ENCODE measurements at regions not wholly inside any gene's neighbourhood (a gene's known extent, or its start where the extent isn't known, plus 50 kb on each side); places are given as distances from the start of the nearest gene placed in this dataset.

DNA sequence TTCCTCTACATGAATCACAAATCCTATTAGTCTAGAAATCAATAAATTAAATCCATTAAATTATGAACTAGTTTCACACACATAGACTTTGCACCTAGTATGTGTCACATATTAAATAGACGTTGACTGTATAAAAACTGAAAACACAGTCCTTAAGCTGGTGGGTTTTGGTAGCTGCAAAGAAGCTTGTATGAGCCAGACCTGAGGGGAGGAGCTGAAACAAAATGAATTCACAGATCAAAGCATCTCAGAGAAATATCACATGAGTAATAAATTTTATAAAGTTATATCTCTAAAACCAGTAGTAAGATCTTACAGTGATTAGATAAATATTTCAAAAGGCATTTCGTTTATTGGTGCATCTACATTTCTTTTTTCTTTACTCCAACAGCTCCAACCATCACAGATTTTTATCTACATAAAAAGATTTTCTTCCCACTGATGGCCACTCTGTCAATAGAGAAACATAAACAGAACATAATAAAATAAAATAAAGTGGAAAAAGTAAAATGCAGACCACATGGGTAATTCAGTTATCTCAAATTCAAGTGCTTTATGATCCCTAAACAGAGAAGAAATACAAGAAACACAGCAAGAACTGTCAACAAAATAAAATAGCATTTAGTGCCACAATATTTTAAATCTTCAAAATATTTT, 420.0 kb upstream of the CYRIA start:
- no peaks in the 10 kb centered on the region for H3K36me3 ChIP-seq
- H3K4me3 ChIP-seq: no peak overlapping the region
- no peak overlapping the region for H3K27ac ChIP-seq
- peaks cover 0 to 5% (median 2%) of the 10 kb centered on the region in 11 experiments; a peak in 11 of 22 replicates for H3K9me3 ChIP-seq (replicated peaks in 1 of 11)
- no peak for TF ChIP-seq Cebpa-rat (IDR thresholded peaks at IDR 0.05)
- H3K4me2 ChIP-seq: no peak overlapping the region
- peaks cover 0 to 5% (median 0%) of the 10 kb centered on the region in 10 experiments; a peak in 1 of 20 replicates for H3K4me1 ChIP-seq
- H3K27me3 ChIP-seq: no peaks in the 10 kb centered on the region
- H3K9ac ChIP-seq: no peak overlapping the region
- H4K20me1 ChIP-seq: no peaks in the 10 kb centered on the region

DNA sequence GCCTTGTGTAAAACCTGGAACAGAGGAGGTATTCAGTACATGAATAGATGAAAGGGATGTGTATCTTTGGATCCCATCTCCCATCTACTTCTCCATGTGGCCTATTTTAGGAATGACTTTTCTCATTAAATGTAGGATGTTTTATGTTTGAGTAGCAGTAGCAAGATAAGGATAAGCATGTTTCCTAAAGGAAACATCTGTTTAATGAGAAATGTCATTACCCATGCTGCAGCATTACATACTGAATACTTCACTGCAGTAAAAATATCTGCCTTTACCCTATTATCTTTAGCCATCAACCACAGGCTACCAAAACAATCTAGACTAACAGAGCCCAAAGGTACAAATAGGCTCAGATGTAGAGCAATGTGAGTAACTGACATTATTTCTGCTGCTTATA, 419.2 kb upstream of the CYRIA start:
- peaks cover 0 to 5% (median 0%) of the 10 kb centered on the region in 10 experiments; a peak in 1 of 20 replicates for H3K4me1 ChIP-seq
- no peak overlapping the region for H3K4me2 ChIP-seq
- H3K27ac ChIP-seq: no peak overlapping the region
- H3K36me3 ChIP-seq: 0 out of 22 replicates have a peak, but pooled peaks cover 0 to under 1% (median 0%) of the 10 kb centered on the region in 11 experiments
- no peaks in the 10 kb centered on the region for H4K20me1 ChIP-seq
- no peak overlapping the region for H3K9ac ChIP-seq
- H3K4me3 ChIP-seq: no peak overlapping the region
- H3K9me3 ChIP-seq (replicated peaks in 1 of 11): peaks cover 7 to 13% (median 10%) of the 10 kb centered on the region in 11 experiments
- TF ChIP-seq Cebpa-rat (IDR thresholded peaks at IDR 0.05): no peak
- H3K27me3 ChIP-seq: no peaks in the 10 kb centered on the region

DNA sequence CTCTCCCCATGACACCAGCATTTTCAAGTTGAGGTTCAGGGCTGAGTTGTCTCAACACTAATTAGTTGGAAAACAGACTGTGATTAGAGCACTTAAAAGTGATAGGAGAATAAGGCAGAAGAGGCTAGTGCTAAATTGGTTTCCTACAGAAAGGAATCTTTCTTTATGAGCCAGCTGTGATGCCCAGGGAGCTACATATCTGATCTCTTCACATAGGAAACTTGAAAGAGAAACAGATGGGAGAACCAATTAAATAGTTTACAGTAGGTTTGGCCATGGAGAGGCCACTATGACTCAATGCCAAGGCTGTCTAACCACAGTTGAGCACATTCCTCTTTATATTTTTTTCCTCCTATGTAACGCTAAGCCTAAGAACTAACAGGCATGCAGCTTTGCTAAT, 418.3 kb upstream of the CYRIA start:
- Histone ChIP-seq H3K36me3 (peaks cover 0 to 4% (median 0%) of the 10 kb centered on the region in 11 experiments; a peak in 1 of 22 replicates), H3K4me2 (no peak overlapping the region), H3K4me1 (peaks cover 0 to 5% (median 0%) of the 10 kb centered on the region in 10 experiments; a peak in 1 of 20 replicates), H3K27ac (no peak overlapping the region), H3K4me3 (no peak overlapping the region), H3K27me3 (no peaks in the 10 kb centered on the region), H4K20me1 (no peaks in the 10 kb centered on the region), H3K9ac (no peak overlapping the region), H3K9me3 (replicated peaks in 1 of 11) (peaks cover 17 to 23% (median 20%) of the 10 kb centered on the region in 11 experiments)
- no peak for TF ChIP-seq Cebpa-rat (IDR thresholded peaks at IDR 0.05)

DNA sequence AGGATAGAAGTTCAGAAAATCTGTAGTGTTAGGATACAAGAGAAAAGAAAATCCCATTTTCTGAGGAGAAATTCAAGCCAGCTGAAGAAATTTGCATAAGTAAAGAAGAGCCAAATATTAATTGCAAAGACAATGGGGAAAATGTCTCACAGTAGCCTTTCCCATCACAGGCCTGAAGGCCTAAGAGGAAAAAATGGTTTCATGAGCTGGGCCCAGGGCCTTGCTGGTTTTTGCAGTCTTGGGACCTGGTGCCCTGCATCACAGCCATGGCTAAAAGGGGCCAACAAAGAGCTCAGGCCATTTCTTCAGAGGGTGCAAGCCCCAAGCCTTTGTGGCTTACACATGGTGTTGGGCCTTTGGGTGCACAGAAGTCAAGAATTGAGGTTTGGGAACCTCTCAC, 413.6 kb upstream of the CYRIA start:
- Histone ChIP-seq H3K4me3 (peak overlapping the region in 1 of 10 experiments; percentile 11; a peak in 1 of 20 replicates), H3K27ac (no peak overlapping the region), H3K27me3 (no peaks in the 10 kb centered on the region), H3K9me3 (replicated peaks in 1 of 11) (peaks cover 29 to 38% (median 34%) of the 10 kb centered on the region in 11 experiments), H3K36me3 (peaks cover 0 to 4% (median 0%) of the 10 kb centered on the region in 11 experiments; a peak in 1 of 22 replicates), H3K4me2 (no peak overlapping the region), H3K4me1 (no peaks in the 10 kb centered on the region), H3K9ac (no peak overlapping the region), H4K20me1 (no peaks in the 10 kb centered on the region)
- no peak for TF ChIP-seq Cebpa-rat (IDR thresholded peaks at IDR 0.05)

DNA sequence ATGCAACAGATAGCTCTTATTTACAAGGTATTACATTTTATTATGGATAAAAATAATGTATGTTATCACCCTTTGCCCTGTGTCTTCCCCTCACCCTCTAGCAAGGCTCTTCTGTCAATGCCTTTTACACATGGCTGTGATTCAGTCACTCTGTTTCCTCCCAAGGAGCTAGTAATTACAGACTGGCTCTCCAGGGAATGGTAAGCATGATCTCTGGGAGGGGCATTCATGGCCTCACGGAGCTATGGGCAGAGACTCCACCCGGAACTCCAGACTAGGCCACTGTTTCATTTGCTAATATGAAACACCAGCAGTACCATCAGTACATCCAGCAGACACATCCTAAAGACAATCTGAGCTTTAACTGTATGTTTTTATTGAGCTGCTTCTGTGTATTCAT, 410.9 kb upstream of the CYRIA start:
- Histone ChIP-seq H3K4me1 (no peaks in the 10 kb centered on the region), H3K27ac (no peak overlapping the region), H4K20me1 (no peaks in the 10 kb centered on the region), H3K4me2 (no peak overlapping the region), H3K4me3 (no peak overlapping the region), H3K27me3 (no peaks in the 10 kb centered on the region), H3K9ac (no peak overlapping the region), H3K36me3 (peaks cover 0 to 4% (median 0%) of the 10 kb centered on the region in 11 experiments; a peak in 1 of 22 replicates), H3K9me3 (replicated peaks in 1 of 11) (peaks cover 33 to 43% (median 35%) of the 10 kb centered on the region in 11 experiments)
- TF ChIP-seq Cebpa-rat (IDR thresholded peaks at IDR 0.05): no peak

DNA sequence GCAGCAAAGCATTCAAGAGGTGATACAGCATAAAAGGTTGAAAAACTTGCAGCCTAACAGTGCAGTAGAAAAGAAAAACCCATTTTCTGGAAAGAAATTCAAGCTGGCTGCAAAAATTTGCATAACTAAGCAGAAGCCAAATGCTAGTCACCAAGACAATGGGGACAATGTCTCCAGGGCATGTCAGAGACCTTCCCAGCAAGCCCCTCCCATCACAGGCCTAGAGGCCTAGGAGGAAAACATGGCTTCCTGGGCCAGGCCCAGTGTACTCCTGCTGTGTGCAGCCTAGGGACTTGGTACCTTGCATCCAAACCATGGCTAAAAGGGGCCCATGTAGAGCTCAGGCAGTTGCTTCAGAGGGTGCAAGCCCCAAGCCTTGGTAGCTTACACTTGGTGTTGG, 405.1 kb upstream of the CYRIA start:
- Histone ChIP-seq H3K4me1 (no peaks in the 10 kb centered on the region), H3K27me3 (no peaks in the 10 kb centered on the region), H3K4me3 (no peak overlapping the region), H3K27ac (no peak overlapping the region), H3K9ac (no peak overlapping the region), H4K20me1 (no peaks in the 10 kb centered on the region), H3K36me3 (no peaks in the 10 kb centered on the region), H3K9me3 (replicated peaks in 1 of 11) (peaks cover 8 to 21% (median 13%) of the 10 kb centered on the region in 11 experiments; a peak in 19 of 22 replicates), H3K4me2 (no peak overlapping the region)
- no peak for TF ChIP-seq Cebpa-rat (IDR thresholded peaks at IDR 0.05)

DNA sequence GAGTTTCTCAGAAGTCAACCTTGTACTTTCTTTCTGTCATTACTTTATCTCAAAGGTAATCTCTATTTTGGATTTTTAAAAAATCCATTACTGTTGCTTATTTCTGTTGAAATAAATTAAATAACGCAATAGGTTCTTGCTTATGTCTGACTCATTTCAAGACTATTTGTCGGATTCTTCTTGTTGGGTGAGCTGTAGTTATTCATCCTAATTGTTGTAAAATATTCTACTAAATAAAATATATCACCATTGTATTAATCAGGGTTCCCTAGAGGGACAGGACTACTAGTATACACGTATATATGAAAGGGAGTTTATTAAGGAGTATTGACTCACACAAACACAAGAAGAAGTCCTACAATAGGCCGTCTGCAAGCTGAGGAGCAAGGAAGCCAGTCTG, 403.9 kb upstream of the CYRIA start:
- Histone ChIP-seq H3K9ac (no peak overlapping the region), H3K27ac (no peak overlapping the region), H3K4me1 (no peaks in the 10 kb centered on the region), H3K36me3 (no peaks in the 10 kb centered on the region), H3K27me3 (no peaks in the 10 kb centered on the region), H4K20me1 (no peaks in the 10 kb centered on the region), H3K4me2 (no peak overlapping the region), H3K4me3 (no peak overlapping the region), H3K9me3 (replicated peaks in 1 of 11) (peaks cover 8 to 21% (median 13%) of the 10 kb centered on the region in 11 experiments; a peak in 19 of 22 replicates)
- no peak for TF ChIP-seq Cebpa-rat (IDR thresholded peaks at IDR 0.05)

DNA sequence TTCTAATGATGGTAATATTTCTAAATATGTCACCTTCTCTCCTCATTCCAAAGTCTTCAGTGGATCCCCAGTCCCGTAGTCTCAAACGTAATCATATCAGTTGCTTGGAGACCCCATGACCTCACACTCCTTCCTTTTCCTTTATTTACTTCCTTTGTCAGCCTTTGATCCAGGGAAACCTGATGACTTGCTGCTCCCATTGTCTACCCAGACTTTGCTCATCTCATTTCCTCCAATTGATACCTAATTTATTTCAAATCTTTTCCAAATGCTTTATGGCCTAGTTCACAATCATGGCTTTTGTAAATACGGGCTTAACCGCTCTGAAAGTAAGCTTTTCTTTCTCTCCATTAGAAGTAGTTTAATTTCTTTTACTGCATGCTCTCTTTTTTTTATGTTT, 402.4 kb upstream of the CYRIA start:
- no peaks in the 10 kb centered on the region for H3K4me1 ChIP-seq
- H3K9ac ChIP-seq: no peak overlapping the region
- H3K4me3 ChIP-seq: no peak overlapping the region
- no peaks in the 10 kb centered on the region for H3K27me3 ChIP-seq
- peaks cover 8 to 21% (median 13%) of the 10 kb centered on the region in 11 experiments; a peak in 19 of 22 replicates for H3K9me3 ChIP-seq (replicated peaks in 1 of 11)
- no peak overlapping the region for H3K27ac ChIP-seq
- no peaks in the 10 kb centered on the region for H3K36me3 ChIP-seq
- H3K4me2 ChIP-seq: no peak overlapping the region
- no peak for TF ChIP-seq Cebpa-rat (IDR thresholded peaks at IDR 0.05)
- no peaks in the 10 kb centered on the region for H4K20me1 ChIP-seq

DNA sequence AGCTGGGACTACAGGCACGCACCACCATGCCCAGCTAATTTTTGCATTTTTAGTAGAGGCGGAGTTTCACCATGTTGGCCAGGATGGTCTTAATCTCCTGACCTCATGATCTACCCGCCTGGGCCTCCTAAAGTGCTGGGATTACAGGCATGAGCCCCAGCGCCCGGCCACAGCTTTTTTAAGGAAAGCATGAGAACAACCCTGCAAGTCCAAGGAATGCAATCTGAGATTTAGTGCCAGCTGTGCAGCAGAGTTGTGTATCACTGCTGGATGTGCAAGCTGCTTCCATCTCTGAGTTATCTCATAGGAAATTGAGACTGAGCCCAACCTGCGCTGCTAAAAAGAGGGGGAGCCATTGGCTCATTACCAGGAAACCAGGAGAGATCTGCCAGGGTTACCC, 399.9 kb upstream of the CYRIA start:
- Histone ChIP-seq H4K20me1 (no peaks in the 10 kb centered on the region), H3K36me3 (no peaks in the 10 kb centered on the region), H3K4me2 (no peak overlapping the region), H3K9ac (no peak overlapping the region), H3K4me1 (no peaks in the 10 kb centered on the region), H3K9me3 (replicated peaks in 1 of 11) (peaks cover 0 to 4% (median under 1%) of the 10 kb centered on the region in 11 experiments; a peak in 8 of 22 replicates), H3K27me3 (no peaks in the 10 kb centered on the region), H3K4me3 (no peak overlapping the region), H3K27ac (no peak overlapping the region)
- no peak for TF ChIP-seq Cebpa-rat (IDR thresholded peaks at IDR 0.05)

DNA sequence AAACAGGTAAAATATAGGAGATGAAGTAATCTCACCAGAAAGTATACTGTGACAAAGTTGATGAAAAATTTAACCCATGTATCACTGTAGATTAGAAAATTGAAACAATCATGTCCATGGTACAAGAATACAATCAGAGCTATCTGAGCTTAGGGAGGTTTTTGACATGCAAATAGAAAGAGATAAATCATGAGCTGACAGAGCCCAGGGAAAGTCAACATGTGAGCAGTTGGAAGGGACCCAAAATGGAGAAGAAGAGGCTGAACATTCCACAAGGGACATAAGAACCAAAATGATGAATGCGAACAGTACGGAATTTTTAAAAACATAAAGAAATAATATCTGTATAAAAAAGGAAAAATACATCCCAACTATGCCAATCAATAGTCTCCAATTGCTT, 395.4 kb upstream of the CYRIA start:
- no peak for TF ChIP-seq Cebpa-rat (IDR thresholded peaks at IDR 0.05)
- no peaks in the 10 kb centered on the region for H3K27me3 ChIP-seq
- no peaks in the 10 kb centered on the region for H3K9me3 ChIP-seq (replicated peaks in 1 of 11)
- no peak overlapping the region for H3K9ac ChIP-seq
- H3K27ac ChIP-seq: no peak overlapping the region
- H3K36me3 ChIP-seq: no peaks in the 10 kb centered on the region
- peaks cover 0 to 8% (median 0%) of the 10 kb centered on the region in 10 experiments; a peak in 4 of 20 replicates for H3K4me1 ChIP-seq
- H4K20me1 ChIP-seq: no peaks in the 10 kb centered on the region
- no peak overlapping the region for H3K4me3 ChIP-seq
- H3K4me2 ChIP-seq: no peak overlapping the region

All from BLaER1 treated with 17β-estradiol and CSF1 and Interleukin-3, amounts not matched to agents 10 nM and 100 nM (cell line).